ENCODE measurements at regions not wholly inside any gene's neighbourhood (a gene's known extent, or its start where the extent isn't known, plus 50 kb on each side); places are given as distances from the start of the nearest gene placed in this dataset.
A peak's percentile ranks its signal among the peaks of the same experiment; 100 is the strongest.

- Histone ChIP-seq H3K27me3 (no peaks in the 10 kb centered on the region), H3K27ac (no peak overlapping the region), H4K20me1 (no peaks in the 10 kb centered on the region), H3K4me1 (peaks cover 33% of the 10 kb centered on the region), H3K4me3 (no peak overlapping the region), H3K9me3 (no peaks in the 10 kb centered on the region), H3K4me2 (no peak overlapping the region), H3K36me3 (no peaks in the 10 kb centered on the region), H3K9ac (no peak overlapping the region)
- TF ChIP-seq Cebpa-rat (IDR thresholded peaks at IDR 0.05) = no peak
Measured at GRCh38 chr4:169821402-169821801, 63.7 kb upstream of the HPF1 start.

- no peaks in the 10 kb centered on the region for H3K36me3 ChIP-seq
- H4K20me1 ChIP-seq = no peaks in the 10 kb centered on the region
- H3K4me3 ChIP-seq = no peak overlapping the region; the same call in 1 of the 2 replicates
- H3K4me1 ChIP-seq = peaks cover 57% of the 10 kb centered on the region
- no peak for TF ChIP-seq Cebpa-rat (IDR thresholded peaks at IDR 0.05)
- H3K9me3 ChIP-seq = no peaks in the 10 kb centered on the region
- no peak overlapping the region for H3K9ac ChIP-seq
- no peaks in the 10 kb centered on the region for H3K27me3 ChIP-seq
- H3K4me2 ChIP-seq = peak overlapping the region; percentile 81
- peak overlapping the region; percentile 32; the same call in 1 of the 2 replicates for H3K27ac ChIP-seq
Measured at GRCh38 chr4:169818063-169818679, 60.4 kb upstream of the HPF1 start.

DNA sequence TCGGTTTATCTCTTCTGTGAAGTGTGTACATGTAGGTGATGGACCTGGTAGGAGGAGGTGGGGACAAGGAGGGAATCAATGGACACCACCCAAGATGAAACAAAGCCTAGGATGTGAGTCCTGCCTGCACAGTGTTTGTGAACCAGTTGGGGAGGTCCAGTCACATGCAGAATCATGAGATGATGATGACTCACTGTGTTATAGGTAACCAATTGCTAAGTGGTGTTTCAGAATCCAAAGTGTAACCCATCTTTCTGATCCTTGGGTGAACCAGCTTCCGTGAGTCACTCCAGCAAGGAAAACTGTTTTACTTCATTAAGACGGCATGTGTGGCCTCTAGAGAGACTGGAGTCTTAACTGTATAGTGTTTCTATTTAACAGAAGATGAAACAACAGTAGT lies 57.9 kb upstream of the HPF1 start:
- H3K36me3 ChIP-seq = no peaks in the 10 kb centered on the region
- no peaks in the 10 kb centered on the region for H3K9me3 ChIP-seq
- no peak overlapping the region for H3K27ac ChIP-seq
- H4K20me1 ChIP-seq = no peaks in the 10 kb centered on the region
- peaks cover 72% of the 10 kb centered on the region for H3K4me1 ChIP-seq
- H3K4me2 ChIP-seq = no peak overlapping the region
- no peak overlapping the region for H3K9ac ChIP-seq
- no peak for TF ChIP-seq Cebpa-rat (IDR thresholded peaks at IDR 0.05)
- H3K4me3 ChIP-seq = no peak overlapping the region
- no peaks in the 10 kb centered on the region for H3K27me3 ChIP-seq

- no peak overlapping the region for H3K27ac ChIP-seq
- peak overlapping the region; percentile 23 for H3K4me2 ChIP-seq
- TF ChIP-seq Cebpa-rat (IDR thresholded peaks at IDR 0.05) = no peak
- no peaks in the 10 kb centered on the region for H4K20me1 ChIP-seq
- no peaks in the 10 kb centered on the region for H3K36me3 ChIP-seq
- no peaks in the 10 kb centered on the region for H3K27me3 ChIP-seq
- peaks cover 1% of the 10 kb centered on the region; the same call in 1 of the 2 replicates for H3K9me3 ChIP-seq
- peaks cover 40% of the 10 kb centered on the region for H3K4me1 ChIP-seq
- no peak overlapping the region for H3K9ac ChIP-seq
- no peak overlapping the region for H3K4me3 ChIP-seq
Measured at GRCh38 chr4:169811476-169811875, 53.7 kb upstream of the HPF1 start.

- TF ChIP-seq Cebpa-rat (IDR thresholded peaks at IDR 0.05) = no peak
- H3K27me3 ChIP-seq = no peaks in the 10 kb centered on the region
- no peaks in the 10 kb centered on the region for H3K36me3 ChIP-seq
- H3K9me3 ChIP-seq = peaks cover 9% of the 10 kb centered on the region
- H3K27ac ChIP-seq = no peak overlapping the region
- H3K9ac ChIP-seq = no peak overlapping the region
- peaks cover 31% of the 10 kb centered on the region for H3K4me1 ChIP-seq
- H3K4me2 ChIP-seq = peak overlapping the region; percentile 23
- H3K4me3 ChIP-seq = no peak overlapping the region
- no peaks in the 10 kb centered on the region for H4K20me1 ChIP-seq
Measured at GRCh38 chr4:169810325-169811323, 52.9 kb upstream of the HPF1 start.

DNA sequence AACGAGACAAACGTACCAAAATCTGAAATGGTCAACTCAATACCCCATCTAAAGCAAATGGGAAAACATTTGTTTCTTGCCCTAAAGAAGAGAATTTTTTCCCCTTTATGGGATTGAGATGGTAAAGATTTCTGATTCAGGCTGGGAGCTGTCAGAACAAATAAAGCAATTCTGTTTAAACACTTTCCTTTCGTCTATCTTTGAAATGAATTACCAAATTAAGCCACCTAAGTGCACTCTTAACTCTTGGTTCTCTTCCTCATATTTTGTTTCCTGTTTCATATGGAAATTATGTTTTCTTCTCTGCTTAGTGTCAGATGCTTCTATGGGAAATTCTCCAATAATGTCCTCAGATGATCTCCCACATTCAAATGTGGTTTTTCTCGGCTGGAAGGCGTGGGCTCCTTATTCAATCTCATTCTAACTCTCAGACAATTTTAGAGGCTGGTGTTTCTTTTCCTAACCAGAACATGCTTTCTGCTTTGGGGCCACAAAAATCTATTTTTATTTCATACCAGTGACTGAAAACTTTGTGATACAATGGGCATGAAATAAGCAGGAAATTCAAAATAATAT lies 50.3 kb upstream of the HPF1 start:
- Histone ChIP-seq H3K4me3 (no peak overlapping the region), H3K9me3 (peaks cover 18% of the 10 kb centered on the region), H3K27me3 (no peaks in the 10 kb centered on the region), H3K9ac (no peak overlapping the region), H3K4me2 (no peak overlapping the region), H3K27ac (no peak overlapping the region), H4K20me1 (no peaks in the 10 kb centered on the region), H3K36me3 (no peaks in the 10 kb centered on the region), H3K4me1 (peaks cover 14% of the 10 kb centered on the region)
- TF ChIP-seq Cebpa-rat (IDR thresholded peaks at IDR 0.05) = no peak
